SK-N-SH (cell line): ENCODE measurements at regions not wholly inside any gene's neighbourhood (a gene's known extent, or its start where the extent isn't known, plus 50 kb on each side); places are given as distances from the start of the nearest gene placed in this dataset.

Source experiments
- CTCF ChIA-PET: fragments of 300-600, 350-600 bp; formaldehyde crosslinking; extraction: SDS; loops from one replicate; lab custom pipeline; 2021; lab: Yijun Ruan, JAX
- POLR2A ChIA-PET: fragments of 350-600 bp; sonication (Branson Sonifier 250); formaldehyde crosslinking; extraction: SDS; loops from one replicate; lab custom pipeline; 2020; ENCODE audit warnings: antibody characterized with exemption, inconsistent platforms; lab: Yijun Ruan, JAX
- DNase-seq: peaks from one replicate; pipeline ENCODE4 v3.0.0; 2012
- H2AFZ ChIP-seq: fragments of 200-600 bp; sonication (generic); 2 replicates; pipeline ENCODE4 v1.8.1; 2016; ENCODE audit warnings: antibody characterized with exemption, mild to moderate bottlenecking, low read depth
- H3F3A ChIP-seq: fragments of 200-600 bp; sonication (generic); replicated peaks from 2 replicates; pipeline ENCODE3; 2016; ENCODE audit warnings: antibody characterized with exemption, mild to moderate bottlenecking; ENCODE audit not compliant: insufficient read depth
- H3K27ac ChIP-seq, 2 experiments: fragments of 200-500 bp in 1 of 2; fragments of 200-600 bp in 1 of 2; sonication (Bioruptor generic) in 1 of 2; sonication (generic), shearing (Covaris generic) in 1 of 2; 2 replicates each; pipeline versions ENCODE4 v1.5.1 to v1.6.1; 2014 to 2016; ENCODE audit warnings: low read depth in 2 of 2, inconsistent platforms in 1 of 2, low read length in 1 of 2, mild to moderate bottlenecking in 1 of 2, mixed read lengths in 1 of 2
- H3K27me3 ChIP-seq: fragments of 200-600 bp; sonication (generic), shearing (Covaris generic); 2 replicates; pipeline ENCODE4 v1.6.1; 2016; ENCODE audit warnings: mixed run types; ENCODE audit not compliant: insufficient read depth
- H3K36me3 ChIP-seq, 2 experiments: fragments of 200-500 bp in 1 of 2; fragments of 200-600 bp in 1 of 2; sonication (Bioruptor generic) in 1 of 2; sonication (generic) in 1 of 2; replicated peaks in 1 of 2; 2 replicates each; pipeline versions ENCODE3 to v1.5.1; 2014 to 2016; ENCODE audit warnings: low read length in 1 of 2, mild to moderate bottlenecking in 1 of 2; ENCODE audit not compliant: insufficient read depth in 2 of 2, control insufficient read depth in 1 of 2
- H3K4me1 ChIP-seq, 2 experiments: fragments of 200-500 bp in 1 of 2; fragments of 200-600 bp in 1 of 2; sonication (Bioruptor generic) in 1 of 2; sonication (generic), shearing (Covaris generic) in 1 of 2; 2 replicates each; pipeline versions ENCODE4 v1.5.1 to v1.6.1; 2014 to 2016; ENCODE audit warnings: low read depth in 1 of 2, low read length in 1 of 2, mixed run types in 1 of 2; ENCODE audit not compliant: insufficient read depth in 2 of 2, control insufficient read depth in 1 of 2
- H3K4me2 ChIP-seq: fragments of 200-600 bp; sonication (generic), shearing (Covaris generic); 2 replicates; pipeline ENCODE4 v1.6.1; 2017; ENCODE audit warnings: mixed run types
- H3K4me3 ChIP-seq, 2 experiments: fragments of 200-500 bp in 1 of 2; fragments of 200-600 bp in 1 of 2; sonication (Bioruptor generic) in 1 of 2; sonication (generic), shearing (Covaris generic) in 1 of 2; 2 replicates each; pipeline versions ENCODE4 v1.5.1 to v1.8.1; 2014 to 2016; ENCODE audit warnings: low read depth in 2 of 2, inconsistent platforms in 1 of 2, low read length in 1 of 2, mild to moderate bottlenecking in 1 of 2, mixed read lengths in 1 of 2, moderate library complexity in 1 of 2
- H3K79me2 ChIP-seq: fragments of 200-600 bp; sonication (generic); 2 replicates; pipeline ENCODE4 v1.8.1; 2017; ENCODE audit warnings: mild to moderate bottlenecking; ENCODE audit not compliant: insufficient read depth
- H3K9ac ChIP-seq: fragments of 200-600 bp; sonication (generic); 2 replicates; pipeline ENCODE4 v1.6.1; 2017; ENCODE audit warnings: mixed run types
- H3K9me2 ChIP-seq: fragments of 200-600 bp; sonication (generic); 2 replicates; pipeline ENCODE4 v1.6.1; 2017; ENCODE audit warnings: mixed run types
- H3K9me3 ChIP-seq: fragments of 200-600 bp; sonication (generic); 2 replicates; pipeline ENCODE4 v1.6.1; 2017; ENCODE audit warnings: mixed run types, mild to moderate bottlenecking, moderate library complexity
- H4K20me1 ChIP-seq: fragments of 200-600 bp; sonication (generic); 2 replicates; pipeline ENCODE4 v1.6.1; 2017; ENCODE audit warnings: mild to moderate bottlenecking, mixed run types; ENCODE audit not compliant: insufficient read depth
- CHD2 ChIP-seq: fragments of 150-350 bp; IDR thresholded peaks from 2 replicates; pipeline ENCODE4 v1.6.1; 2018; ENCODE audit warnings: low read length; ENCODE audit not compliant: partially characterized antibody
- ELF1 ChIP-seq: IDR thresholded peaks from 2 replicates; pipeline ENCODE4 v1.4.0; 2012
- EP300 ChIP-seq, 2 experiments: IDR thresholded peaks; 2 replicates each; pipeline versions ENCODE4 v1.4.0 to v1.6.1; 2012; ENCODE audit warnings: borderline replicate concordance in 1 of 2, low read depth in 1 of 2, low read length in 1 of 2
- FOXJ3 ChIP-seq: sonication (generic); formaldehyde crosslinking; IDR thresholded peaks from 2 replicates; pipeline ENCODE4 v1.5.1; 2020; ENCODE audit warnings: mild to moderate bottlenecking, missing genetic modification reagents
- FOXM1 ChIP-seq: IDR thresholded peaks from 2 replicates; pipeline ENCODE4 v1.4.0; 2012; ENCODE audit warnings: low read depth, mild to moderate bottlenecking
- PBX3 ChIP-seq: IDR thresholded peaks from 2 replicates; pipeline ENCODE4; 2012
- POLR2AphosphoS5 ChIP-seq: IDR thresholded peaks from 2 replicates; pipeline ENCODE4 v1.6.1; 2012; ENCODE audit warnings: low read depth, low read length
- REST ChIP-seq: IDR thresholded peaks from 2 replicates; pipeline ENCODE4 v1.6.1; 2012; ENCODE audit warnings: mild to moderate bottlenecking, low read depth, low read length, moderate library complexity
- RFX5 ChIP-seq: IDR thresholded peaks from 2 replicates; pipeline ENCODE4 v1.6.1; 2012; ENCODE audit warnings: mild to moderate bottlenecking, improper control_type of control experiment, low read length
- WGBS: methylation state at CpG from one replicate; pipeline ENCODE4 v1.1.6; 2017; ENCODE audit warnings: low lambda C conversion rate; 5-methylcytosine and 5-hydroxymethylcytosine counted together
- TF ChIP-seq, protein P1 (sequence below): IDR thresholded peaks from 2 replicates; pipeline ENCODE4 v1.4.0; 2012; ENCODE audit warnings: low read depth, borderline replicate concordance
- TF ChIP-seq, protein P2 (sequence below): fragments of 150-350 bp; IDR thresholded peaks from 2 replicates; pipeline ENCODE4 v1.6.1; 2016; ENCODE audit warnings: mild to moderate bottlenecking, low read depth, low read length
- TF ChIP-seq, protein P3 (sequence below): IDR thresholded peaks from 2 replicates; pipeline ENCODE4 v1.4.0; 2012; ENCODE audit warnings: low read depth, borderline replicate concordance

DNA sequence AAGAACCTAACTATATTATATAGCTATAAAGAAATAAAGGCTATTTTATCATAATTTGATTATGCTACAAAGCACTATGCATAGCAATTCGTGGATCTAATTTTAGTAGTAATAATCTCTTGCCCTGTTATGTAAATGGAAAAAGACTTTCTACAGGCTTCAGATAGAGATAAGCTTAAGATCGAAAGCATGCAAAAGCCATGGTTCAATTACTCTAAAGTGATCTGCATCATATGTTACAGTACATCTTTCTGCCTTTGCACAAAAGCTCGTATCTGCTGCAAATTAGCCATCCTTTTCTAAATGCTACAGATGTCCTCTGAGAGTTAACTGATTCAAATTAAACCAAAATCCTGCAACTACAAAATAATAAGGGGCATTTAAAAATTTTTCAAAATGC lies 234.8 kb upstream of the TMEM161B start:
- Histone ChIP-seq H3K4me2 (peak overlapping the region; percentile 76), H3K27me3 (no peaks in the 10 kb centered on the region), H3K9me2 (no peaks in the 10 kb centered on the region), H3F3A (no peaks in the 10 kb centered on the region), H3K9ac (no peak overlapping the region), H3K36me3 (no peaks in the 10 kb centered on the region), H2AFZ (no peak overlapping the region), H3K27ac (no peak overlapping the region), H3K4me3 (peak overlapping the region in 1 of 2 experiments; percentile 65; a peak in 2 of 4 replicates), H3K9me3 (no peaks in the 10 kb centered on the region), H3K4me1 (no peaks in the 10 kb centered on the region; a peak in 1 of 4 replicates), H4K20me1 (no peaks in the 10 kb centered on the region), H3K79me2 (no peaks in the 10 kb centered on the region)
- ChIA-PET CTCF (no interaction called here), POLR2A (no interaction called here)
- no peak for DNase-seq
- TF ChIP-seq POLR2AphosphoS5, result no peak
- no peak for TF ChIP-seq REST
- no peak for TF ChIP-seq EP300 (IDR thresholded peaks at IDR 0.05; ENCODE audit: borderline replicate concordance in 1 of 2, low read depth in 1 of 2, low read length in 1 of 2)
- no peak for TF ChIP-seq FOXJ3 (CRISPR knock-in tag)
- TF ChIP-seq, protein P1, sequence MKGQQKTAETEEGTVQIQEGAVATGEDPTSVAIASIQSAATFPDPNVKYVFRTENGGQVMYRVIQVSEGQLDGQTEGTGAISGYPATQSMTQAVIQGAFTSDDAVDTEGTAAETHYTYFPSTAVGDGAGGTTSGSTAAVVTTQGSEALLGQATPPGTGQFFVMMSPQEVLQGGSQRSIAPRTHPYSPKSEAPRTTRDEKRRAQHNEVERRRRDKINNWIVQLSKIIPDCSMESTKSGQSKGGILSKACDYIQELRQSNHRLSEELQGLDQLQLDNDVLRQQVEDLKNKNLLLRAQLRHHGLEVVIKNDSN, result no peak
- no peak for TF ChIP-seq RFX5
- TF ChIP-seq, protein P2, sequence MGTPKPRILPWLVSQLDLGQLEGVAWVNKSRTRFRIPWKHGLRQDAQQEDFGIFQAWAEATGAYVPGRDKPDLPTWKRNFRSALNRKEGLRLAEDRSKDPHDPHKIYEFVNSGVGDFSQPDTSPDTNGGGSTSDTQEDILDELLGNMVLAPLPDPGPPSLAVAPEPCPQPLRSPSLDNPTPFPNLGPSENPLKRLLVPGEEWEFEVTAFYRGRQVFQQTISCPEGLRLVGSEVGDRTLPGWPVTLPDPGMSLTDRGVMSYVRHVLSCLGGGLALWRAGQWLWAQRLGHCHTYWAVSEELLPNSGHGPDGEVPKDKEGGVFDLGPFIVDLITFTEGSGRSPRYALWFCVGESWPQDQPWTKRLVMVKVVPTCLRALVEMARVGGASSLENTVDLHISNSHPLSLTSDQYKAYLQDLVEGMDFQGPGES, result no peak
- no peak for TF ChIP-seq ELF1
- no peak for TF ChIP-seq PBX3
- WGBS, result 7% methylated on average over 3 of the region's 3 CpGs

- CTCF ChIA-PET, result no interaction called here
These were observed 234.3 kb upstream of the TMEM161B start for GRCh38 chr5:88503041-88503345.

More at GRCh38 chr5:88503041-88503345, 234.3 kb upstream of the TMEM161B start:
- Histone ChIP-seq H3K4me2 (peak overlapping the region; percentile 76), H3K4me1 (no peaks in the 10 kb centered on the region; a peak in 1 of 4 replicates), H3K9me3 (no peaks in the 10 kb centered on the region), H2AFZ (peak overlapping the region; percentile 92), H3K9me2 (no peaks in the 10 kb centered on the region; the same call in 1 of the 2 replicates), H3K4me3 (peak overlapping the region; percentile 50 to 65), H3F3A (no peaks in the 10 kb centered on the region), H3K9ac (no peak overlapping the region), H3K36me3 (no peaks in the 10 kb centered on the region), H4K20me1 (no peaks in the 10 kb centered on the region), H3K27ac (no peak overlapping the region), H3K27me3 (no peaks in the 10 kb centered on the region), H3K79me2 (no peaks in the 10 kb centered on the region)
- WGBS, result 4% methylated on average over 2 of the region's 2 CpGs
- TF ChIP-seq, protein P2, result no peak
- TF ChIP-seq RFX5 (no peak), FOXM1 (no peak), CHD2 (no peak), POLR2AphosphoS5 (no peak)
- TF ChIP-seq, protein P3, sequence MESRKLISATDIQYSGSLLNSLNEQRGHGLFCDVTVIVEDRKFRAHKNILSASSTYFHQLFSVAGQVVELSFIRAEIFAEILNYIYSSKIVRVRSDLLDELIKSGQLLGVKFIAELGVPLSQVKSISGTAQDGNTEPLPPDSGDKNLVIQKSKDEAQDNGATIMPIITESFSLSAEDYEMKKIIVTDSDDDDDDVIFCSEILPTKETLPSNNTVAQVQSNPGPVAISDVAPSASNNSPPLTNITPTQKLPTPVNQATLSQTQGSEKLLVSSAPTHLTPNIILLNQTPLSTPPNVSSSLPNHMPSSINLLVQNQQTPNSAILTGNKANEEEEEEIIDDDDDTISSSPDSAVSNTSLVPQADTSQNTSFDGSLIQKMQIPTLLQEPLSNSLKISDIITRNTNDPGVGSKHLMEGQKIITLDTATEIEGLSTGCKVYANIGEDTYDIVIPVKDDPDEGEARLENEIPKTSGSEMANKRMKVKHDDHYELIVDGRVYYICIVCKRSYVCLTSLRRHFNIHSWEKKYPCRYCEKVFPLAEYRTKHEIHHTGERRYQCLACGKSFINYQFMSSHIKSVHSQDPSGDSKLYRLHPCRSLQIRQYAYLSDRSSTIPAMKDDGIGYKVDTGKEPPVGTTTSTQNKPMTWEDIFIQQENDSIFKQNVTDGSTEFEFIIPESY, result no peak
- POLR2A ChIA-PET, result no interaction called here
- no peak for DNase-seq
